ENCODE measurements at regions not wholly inside any gene's neighbourhood (a gene's known extent, or its start where the extent isn't known, plus 50 kb on each side); places are given as distances from the start of the nearest gene placed in this dataset.
A peak's percentile ranks its signal among the peaks of the same experiment; 100 is the strongest.
"Not testable (repeated sequence)": the region's sequence is repeated elsewhere in the genome, so short reads cannot be mapped to it uniquely, and the experiment has no call there.

GRCh38 chr2:138943470-138943869 is 163.3 kb upstream of the NXPH2 start:
- no peak for DNase-seq (ENCODE audit: low read depth in 2 of 2)

- no peak for DNase-seq (ENCODE audit: low read depth in 2 of 2)
Measured at GRCh38 chr2:138942466-138942865, 162.3 kb upstream of the NXPH2 start.

GRCh38 chr2:138931284-138932256 is 151.4 kb upstream of the NXPH2 start:
- no peak for DNase-seq (ENCODE audit: low read depth in 2 of 2)

GRCh38 chr2:138930571-138930970 is 150.4 kb upstream of the NXPH2 start:
- no peak for DNase-seq (ENCODE audit: low read depth in 2 of 2)

GRCh38 chr2:138928374-138929021 is 148.3 kb upstream of the NXPH2 start:
- no peak for DNase-seq (ENCODE audit: low read depth in 2 of 2)

GRCh38 chr2:138922973-138923563 is 142.9 kb upstream of the NXPH2 start:
- DNase-seq (ENCODE audit: low read depth in 2 of 2) = peak; percentile 6 to 60

GRCh38 chr2:138919120-138919747 is 139.0 kb upstream of the NXPH2 start:
- no peak for DNase-seq (ENCODE audit: low read depth in 2 of 2)

- no peak for DNase-seq (ENCODE audit: low read depth in 2 of 2)
Measured at GRCh38 chr2:138910427-138910826, 130.2 kb upstream of the NXPH2 start.

GRCh38 chr2:138906549-138906948 is 126.4 kb upstream of the NXPH2 start:
- DNase-seq (ENCODE audit: low read depth in 2 of 2) = no peak

- DNase-seq (ENCODE audit: low read depth in 2 of 2) = no peak
Measured at GRCh38 chr2:138902239-138902871, 122.2 kb upstream of the NXPH2 start.

GRCh38 chr2:138901530-138901929 is 121.3 kb upstream of the NXPH2 start:
- DNase-seq (ENCODE audit: low read depth in 2 of 2) = no peak

GRCh38 chr2:138898855-138899254 is 118.7 kb upstream of the NXPH2 start:
- no peak for DNase-seq (ENCODE audit: low read depth in 2 of 2)

GRCh38 chr2:138897274-138897673 is 117.1 kb upstream of the NXPH2 start:
- DNase-seq (ENCODE audit: low read depth in 2 of 2) = no peak

GRCh38 chr2:138893746-138894145 is 113.6 kb upstream of the NXPH2 start:
- DNase-seq (ENCODE audit: low read depth in 2 of 2) = no peak

- no peak for DNase-seq (ENCODE audit: low read depth in 2 of 2)
Measured at GRCh38 chr2:138881126-138881525, 100.9 kb upstream of the NXPH2 start.

GRCh38 chr2:138879931-138880330 is 99.7 kb upstream of the NXPH2 start:
- no peak for DNase-seq (ENCODE audit: low read depth in 2 of 2)

- DNase-seq (ENCODE audit: low read depth in 2 of 2) = no peak
Measured at GRCh38 chr2:138877421-138877820, 97.2 kb upstream of the NXPH2 start.

- no peak for DNase-seq (ENCODE audit: low read depth in 2 of 2)
Measured at GRCh38 chr2:138874251-138874650, 94.1 kb upstream of the NXPH2 start.

GRCh38 chr2:138872116-138872515 is 91.9 kb upstream of the NXPH2 start:
- not testable (repeated sequence) for DNase-seq (ENCODE audit: low read depth in 2 of 2)

GRCh38 chr2:138871312-138871711 is 91.1 kb upstream of the NXPH2 start:
- no peak for DNase-seq (ENCODE audit: low read depth in 2 of 2)

- no peak for DNase-seq (ENCODE audit: low read depth in 2 of 2)
Measured at GRCh38 chr2:138867341-138867740, 87.2 kb upstream of the NXPH2 start.
